Stimulated activated naive B cell treated with anti-CD40 and anti-IgM and Interleukin-4, amounts not matched to agents 10 μg/mL and 1 μg/mL and 100 μg/mL, for 72 hours (primary cell): ENCODE measurements at regions not wholly inside any gene's neighbourhood (a gene's known extent, or its start where the extent isn't known, plus 50 kb on each side); places are given as distances from the start of the nearest gene placed in this dataset.

Source experiments
- ATAC-seq, 2 donors: fragments of 150-1000 bp; cut with Tn5 transposase; replicated peaks; 2 replicates each; pipeline ENCODE4 v1.10.0; 2021; ENCODE audit warnings: moderate library complexity in 1 of 2
- DNase-seq: peaks from one replicate; pipeline ENCODE4 v3.0.0; 2021
- H3K27ac Mint-ChIP-seq: one replicate; pipeline ENCODE4 v1.8.0; 2022; ENCODE audit warnings: mild to moderate bottlenecking, mixed read lengths
- H3K27me3 Mint-ChIP-seq, 2 donors: one replicate each; pipeline ENCODE4 v1.8.0; 2022; ENCODE audit warnings: mixed read lengths in 2 of 2
- H3K36me3 Mint-ChIP-seq, 2 donors: one replicate each; pipeline ENCODE4 v1.8.0; 2022; ENCODE audit warnings: mixed read lengths in 2 of 2, mild to moderate bottlenecking in 1 of 2
- H3K4me1 Mint-ChIP-seq, 2 donors: one replicate each; pipeline ENCODE4 v1.8.0; 2022; ENCODE audit warnings: mixed read lengths in 2 of 2, mild to moderate bottlenecking in 1 of 2
- H3K4me3 Mint-ChIP-seq, 2 donors: one replicate each; pipeline ENCODE4 v1.8.0; 2022; ENCODE audit warnings: mild to moderate bottlenecking in 2 of 2, mixed read lengths in 2 of 2, moderate library complexity in 1 of 2
- H3K9me3 Mint-ChIP-seq, 2 donors: one replicate each; pipeline ENCODE4 v1.8.0; 2022; ENCODE audit warnings: mixed read lengths in 2 of 2, mild to moderate bottlenecking in 1 of 2

DNA sequence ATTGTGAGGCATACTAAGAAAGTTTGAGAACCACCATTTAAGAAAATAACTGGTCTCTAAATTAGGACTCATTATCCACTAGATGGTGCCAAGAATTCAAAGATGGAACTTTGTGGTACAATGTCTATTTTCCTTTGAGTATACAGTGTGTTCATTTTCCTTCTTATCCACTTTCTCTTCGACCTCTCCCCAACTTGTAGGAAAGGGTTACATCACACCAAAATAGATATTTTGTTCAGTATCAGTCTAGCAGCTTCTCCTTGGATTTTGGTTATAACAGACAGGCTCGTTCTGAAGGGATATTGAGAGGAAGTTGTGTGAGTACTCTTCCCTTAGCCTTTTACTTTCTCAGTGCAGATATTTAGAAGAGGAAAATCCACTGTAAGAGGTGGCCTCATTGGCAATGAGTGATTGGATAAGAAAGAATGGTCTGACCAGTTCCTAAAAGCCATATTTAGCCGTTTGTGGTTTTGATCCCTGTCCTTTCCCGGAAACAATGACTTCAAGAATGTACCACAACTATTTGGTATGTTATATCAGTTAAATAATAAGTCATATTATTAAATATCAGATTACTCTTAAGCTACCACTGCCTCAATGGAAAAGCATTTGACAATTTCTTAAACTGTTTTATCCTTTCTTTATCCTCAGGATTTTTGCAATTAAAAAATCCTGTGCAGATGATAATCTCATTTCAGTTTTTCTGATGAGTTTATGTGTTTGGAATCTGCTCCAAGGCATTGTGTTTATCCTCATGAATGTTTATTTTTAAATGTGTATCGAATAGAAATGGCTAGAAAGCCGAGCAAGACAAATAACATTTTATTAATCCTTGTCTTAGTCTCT lies 69.0 kb upstream of the GRAMD2B start:
- DNase-seq (no peak), ATAC-seq (peak in 1 of 2 donors; percentile 27)
- peaks cover 16 to 29% of the 10 kb centered on the region in 2 donors for H3K27me3 Mint-ChIP-seq
- no peaks in the 10 kb centered on the region for H3K9me3 Mint-ChIP-seq
- no peak overlapping the region for H3K4me3 Mint-ChIP-seq
- peaks cover 6 to 17% of the 10 kb centered on the region in 2 donors for H3K4me1 Mint-ChIP-seq
- H3K27ac Mint-ChIP-seq = no peak overlapping the region
- no peaks in the 10 kb centered on the region for H3K36me3 Mint-ChIP-seq

GRCh38 chr5:126354858-126355731 lies 68.1 kb upstream of the GRAMD2B start:
- Mint-ChIP-seq H3K27ac (no peak overlapping the region), H3K36me3 (no peaks in the 10 kb centered on the region), H3K4me3 (no peak overlapping the region), H3K9me3 (no peaks in the 10 kb centered on the region), H3K4me1 (peaks cover 6 to 17% of the 10 kb centered on the region in 2 donors), H3K27me3 (peaks cover 23 to 24% of the 10 kb centered on the region in 2 donors)
- DNase-seq (no peak), ATAC-seq (no peak)

DNA sequence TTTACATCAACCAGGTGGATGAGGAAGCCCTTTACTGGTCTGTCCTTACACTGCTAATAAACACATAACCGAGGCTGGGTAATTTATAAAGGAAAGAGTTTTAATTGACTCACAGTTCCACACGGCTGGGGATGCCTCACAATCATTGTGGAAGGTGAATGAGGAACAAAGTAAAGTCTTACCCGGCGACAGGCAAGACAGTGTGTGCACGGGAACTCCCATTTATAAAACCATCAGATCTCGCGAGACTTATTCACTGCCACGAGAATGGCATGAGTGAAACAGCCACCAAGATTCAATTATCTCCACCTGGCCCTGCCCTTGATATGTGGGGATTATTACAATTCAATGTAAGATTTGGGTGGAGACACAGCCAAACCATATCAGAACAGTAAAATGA lies 67.3 kb upstream of the GRAMD2B start:
- Mint-ChIP-seq H3K4me3 (no peak overlapping the region), H3K27ac (no peak overlapping the region), H3K36me3 (no peaks in the 10 kb centered on the region), H3K4me1 (peaks cover 6 to 17% of the 10 kb centered on the region in 2 donors), H3K27me3 (peaks cover 23 to 25% of the 10 kb centered on the region in 2 donors), H3K9me3 (no peaks in the 10 kb centered on the region)
- no peak for DNase-seq
- ATAC-seq = peak; percentile 56 to 57

- H3K27ac Mint-ChIP-seq = no peak overlapping the region
- no peaks in the 10 kb centered on the region for H3K9me3 Mint-ChIP-seq
- H3K4me1 Mint-ChIP-seq = peaks cover 6 to 17% of the 10 kb centered on the region in 2 donors
- no peak overlapping the region for H3K4me3 Mint-ChIP-seq
- no peak for DNase-seq
- ATAC-seq = no peak
- H3K36me3 Mint-ChIP-seq = no peaks in the 10 kb centered on the region
- H3K27me3 Mint-ChIP-seq = peaks cover 22% of the 10 kb centered on the region in 2 donors
Observed at GRCh38 chr5:126357585-126358342, 65.4 kb upstream of the GRAMD2B start.

DNA sequence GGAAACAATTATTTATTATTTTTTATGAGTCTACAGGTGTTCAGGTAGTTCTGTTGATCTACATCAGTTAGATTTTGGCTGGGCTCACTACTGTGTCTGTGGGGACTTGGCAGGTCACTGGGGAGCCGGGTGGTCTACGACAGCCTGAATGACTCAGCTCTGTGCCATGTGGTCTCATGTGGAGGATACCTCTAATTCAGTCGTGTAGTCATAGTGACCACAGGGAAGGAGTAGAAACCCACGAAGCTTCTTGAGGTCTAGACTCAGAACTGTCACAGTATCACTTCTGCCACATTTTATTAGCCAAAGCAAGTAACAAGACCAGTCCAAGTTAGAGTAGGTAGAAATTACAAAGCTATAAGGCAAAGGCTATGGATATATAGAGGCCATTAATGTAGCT lies 64.7 kb upstream of the GRAMD2B start:
- ATAC-seq (peak; percentile 90 to 91), DNase-seq (peak; percentile 26)
- Mint-ChIP-seq H3K27ac (no peak overlapping the region), H3K4me3 (no peak overlapping the region), H3K36me3 (no peaks in the 10 kb centered on the region), H3K4me1 (peaks cover 6 to 17% of the 10 kb centered on the region in 2 donors), H3K9me3 (no peaks in the 10 kb centered on the region), H3K27me3 (peaks cover 22 to 25% of the 10 kb centered on the region in 2 donors)

GRCh38 chr5:126359884-126360283 lies 63.3 kb upstream of the GRAMD2B start:
- H3K9me3 Mint-ChIP-seq = no peaks in the 10 kb centered on the region
- ATAC-seq (no peak), DNase-seq (no peak)
- peaks cover 3 to 12% of the 10 kb centered on the region in 2 donors for H3K4me1 Mint-ChIP-seq
- no peak overlapping the region for H3K4me3 Mint-ChIP-seq
- H3K27ac Mint-ChIP-seq = peak overlapping the region; percentile 33
- peaks cover 19 to 28% of the 10 kb centered on the region in 2 donors for H3K27me3 Mint-ChIP-seq
- no peaks in the 10 kb centered on the region for H3K36me3 Mint-ChIP-seq

DNA sequence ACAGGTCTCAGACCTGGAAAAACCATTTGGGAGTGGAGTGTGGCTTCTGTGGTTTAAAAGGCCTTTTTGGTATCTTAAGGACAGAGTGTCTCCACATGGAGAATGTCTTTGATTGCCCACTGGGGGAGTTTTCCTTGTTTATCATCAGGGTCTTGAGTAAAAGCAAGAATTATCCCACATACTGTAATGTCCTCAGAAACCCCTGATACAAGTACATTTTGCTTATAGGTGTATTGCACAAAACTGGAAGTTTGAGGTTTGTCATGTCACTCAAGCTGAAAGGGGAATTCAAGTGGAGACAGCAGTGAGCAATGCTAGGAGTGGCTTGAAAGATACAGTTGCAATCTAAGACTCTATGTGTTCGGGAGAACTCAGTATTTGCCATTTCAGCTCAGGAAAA lies 62.7 kb upstream of the GRAMD2B start:
- Mint-ChIP-seq H3K4me3 (no peak overlapping the region), H3K27ac (no peak overlapping the region), H3K9me3 (no peaks in the 10 kb centered on the region)

GRCh38 chr5:126363658-126364057 lies 59.6 kb upstream of the GRAMD2B start:
- Mint-ChIP-seq H3K36me3 (no peaks in the 10 kb centered on the region), H3K4me1 (peaks cover 0 to 1% of the 10 kb centered on the region in 2 donors), H3K4me3 (no peak overlapping the region), H3K27me3 (peaks cover 11 to 13% of the 10 kb centered on the region in 2 donors), H3K27ac (no peak overlapping the region), H3K9me3 (no peaks in the 10 kb centered on the region)
- no peak for ATAC-seq
- no peak for DNase-seq

More for the DNA sequence above, 62.7 kb upstream of the GRAMD2B start:
- DNase-seq (no peak), ATAC-seq (no peak)
- Mint-ChIP-seq H3K36me3 (no peaks in the 10 kb centered on the region), H3K4me1 (peaks cover 3 to 12% of the 10 kb centered on the region in 2 donors), H3K27me3 (peaks cover 15 to 23% of the 10 kb centered on the region in 2 donors)

GRCh38 chr5:126364206-126364902 lies 58.9 kb upstream of the GRAMD2B start:
- Mint-ChIP-seq H3K9me3 (no peaks in the 10 kb centered on the region), H3K27me3 (peaks cover 9 to 11% of the 10 kb centered on the region in 2 donors), H3K36me3 (no peaks in the 10 kb centered on the region), H3K27ac (no peak overlapping the region), H3K4me1 (no peaks in the 10 kb centered on the region), H3K4me3 (no peak overlapping the region)
- ATAC-seq (no peak), DNase-seq (no peak)

DNA sequence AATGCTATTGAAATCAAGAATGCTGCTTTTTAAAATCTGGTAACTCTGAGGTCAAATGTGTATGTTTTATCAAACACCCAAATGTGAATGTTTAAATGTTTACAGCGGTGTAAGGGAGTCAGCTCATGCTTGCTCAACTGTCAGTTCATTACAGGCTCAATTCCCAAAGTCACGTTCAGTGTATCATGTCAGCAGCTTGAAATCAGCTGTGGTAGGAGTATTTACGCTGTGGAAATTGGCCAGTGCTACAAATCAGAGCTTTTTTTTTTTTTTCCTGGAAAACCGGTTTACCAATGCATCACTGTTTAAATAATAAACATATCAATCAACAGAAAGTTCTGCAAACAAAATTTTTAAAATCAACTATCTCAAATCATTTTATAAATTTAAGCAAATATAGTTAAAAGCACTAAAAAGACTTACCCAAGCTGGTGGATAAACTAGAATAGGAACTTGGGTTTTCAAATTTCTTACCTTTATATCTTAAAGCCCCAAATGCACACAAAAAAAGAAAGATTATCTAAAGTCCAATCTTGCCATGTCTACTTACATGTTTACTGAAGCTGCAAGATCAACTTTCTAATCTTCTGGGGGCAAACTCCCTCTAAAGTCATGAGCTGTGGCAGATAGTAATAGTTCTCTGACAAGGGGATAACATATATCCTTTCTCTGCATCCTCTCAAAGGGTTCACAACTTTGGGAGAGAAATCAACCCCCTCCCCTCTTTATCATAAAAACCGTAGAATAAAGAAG lies 57.6 kb upstream of the GRAMD2B start:
- H3K9me3 Mint-ChIP-seq = no peaks in the 10 kb centered on the region
- ATAC-seq = no peak
- no peak for DNase-seq
- H3K27ac Mint-ChIP-seq = no peak overlapping the region
- H3K27me3 Mint-ChIP-seq = peaks cover 0 to 22% of the 10 kb centered on the region in 2 donors
- no peaks in the 10 kb centered on the region for H3K36me3 Mint-ChIP-seq
- no peak overlapping the region for H3K4me3 Mint-ChIP-seq
- no peaks in the 10 kb centered on the region for H3K4me1 Mint-ChIP-seq

DNA sequence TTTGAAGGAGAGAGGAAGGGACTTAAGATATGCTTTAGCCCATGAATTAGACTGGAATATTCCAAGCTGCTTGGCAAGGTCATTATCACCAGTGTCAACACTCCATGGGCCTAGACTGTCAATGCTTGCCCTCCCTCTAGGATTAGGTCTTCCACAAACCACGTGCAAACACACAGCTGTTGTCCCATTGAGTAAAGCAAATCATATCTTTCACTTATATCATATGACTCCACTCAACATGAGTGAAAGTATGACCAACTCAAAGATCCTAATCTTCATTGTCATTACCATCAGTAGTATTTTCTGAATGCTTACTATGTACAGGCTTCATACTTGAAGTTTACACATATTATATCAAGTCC lies 57.0 kb upstream of the GRAMD2B start:
- Mint-ChIP-seq H3K27me3 (peaks cover 0 to 22% of the 10 kb centered on the region in 2 donors), H3K9me3 (no peaks in the 10 kb centered on the region), H3K4me1 (no peaks in the 10 kb centered on the region), H3K4me3 (no peak overlapping the region), H3K36me3 (no peaks in the 10 kb centered on the region), H3K27ac (no peak overlapping the region)
- DNase-seq = no peak
- ATAC-seq = no peak

- H3K9me3 Mint-ChIP-seq = no peaks in the 10 kb centered on the region
- DNase-seq (no peak), ATAC-seq (no peak)
- H3K27ac Mint-ChIP-seq = no peak overlapping the region
- peaks cover 0 to 16% of the 10 kb centered on the region in 2 donors for H3K27me3 Mint-ChIP-seq
- no peaks in the 10 kb centered on the region for H3K36me3 Mint-ChIP-seq
- H3K4me1 Mint-ChIP-seq = no peaks in the 10 kb centered on the region
- H3K4me3 Mint-ChIP-seq = no peak overlapping the region
Observed at GRCh38 chr5:126368239-126368812, 54.9 kb upstream of the GRAMD2B start.

DNA sequence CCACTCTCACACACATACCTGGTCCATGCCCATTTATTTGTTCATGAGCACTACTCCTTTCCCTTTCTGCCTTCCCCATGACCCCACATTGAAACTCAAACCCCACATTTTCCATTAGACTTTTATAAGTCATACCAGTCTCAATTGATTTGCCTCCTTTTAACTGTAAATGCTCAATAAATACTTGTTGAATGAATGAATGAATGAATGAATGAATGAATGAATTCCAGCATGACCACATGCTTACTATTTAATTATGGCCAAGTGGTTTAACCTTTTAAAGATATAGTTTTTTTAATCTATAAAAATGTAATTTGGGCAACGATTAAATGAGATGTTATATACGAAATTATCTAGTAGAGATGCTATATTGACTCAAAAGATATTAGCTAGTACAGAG lies 54.1 kb upstream of the GRAMD2B start:
- DNase-seq = no peak
- Mint-ChIP-seq H3K4me3 (no peak overlapping the region), H3K9me3 (no peaks in the 10 kb centered on the region), H3K36me3 (no peaks in the 10 kb centered on the region), H3K4me1 (peaks cover 0 to 6% of the 10 kb centered on the region in 2 donors), H3K27ac (no peak overlapping the region), H3K27me3 (peaks cover 0 to 11% of the 10 kb centered on the region in 2 donors)
- ATAC-seq = no peak
